K562 (cell line): ENCODE measurements at regions not wholly inside any gene's neighbourhood (a gene's known extent, or its start where the extent isn't known, plus 50 kb on each side); places are given as distances from the start of the nearest gene placed in this dataset.

Experiments used
- ATAC-seq: fragments of 200-7000 bp; cut with Tn5 transposase; 3 replicates; pipeline ENCODE4 v1.9.1; 2020; ENCODE audit warnings: moderate library complexity
- BruUV-seq: library from RNA; stranded (reverse); fragments of 400-500 nt; replicated peaks from 2 replicates; lab custom pipeline; 2021; lab: Mats Ljungman, UMichigan
- CTCF ChIA-PET: fragments of 300-600 bp; formaldehyde crosslinking; extraction: SDS; loops from one replicate; lab custom pipeline; 2021; ENCODE audit warnings: low intra/inter-chr PET ratio; lab: Yijun Ruan, JAX
- POLR2A ChIA-PET: fragments of 300-600, 350-650 bp; sonication (Branson Sonifier 250); formaldehyde crosslinking; extraction: SDS; loops from one replicate; lab custom pipeline; 2021; ENCODE audit warnings: antibody characterized with exemption, inconsistent platforms; lab: Yijun Ruan, JAX
- DNase-seq, 4 experiments: peaks; one replicate each; pipeline versions ENCODE4 v3.0.0 to v3.0.0-alpha.2; 2011 to 2018; ENCODE audit warnings: low spot score in 3 of 4, mixed read lengths in 3 of 4; ENCODE audit errors: extremely low read depth in 1 of 4
- FAIRE-seq: peaks from 2 replicates; lab custom pipeline; 2011; peaks lifted over from hg19 to GRCh38; lab: Jason Lieb, UNC
- H2AFZ ChIP-seq: 2 replicates; pipeline ENCODE4 v1.6.0; 2011; ENCODE audit warnings: low read depth, low read length, control low read depth, inconsistent platforms
- H3K27ac ChIP-seq: fragments of 200-600 bp; 3 replicates; pipeline ENCODE4 v1.8.0; 2011; ENCODE audit warnings: low read depth, mild to moderate bottlenecking, control low read depth, inconsistent platforms, low read length, moderate library complexity, mixed read lengths; ENCODE audit errors: extremely low read depth
- H3K27me3 ChIP-seq, 2 experiments: fragments of 300-600 bp in 1 of 2; 2 replicates in 1 of 2; 3 replicates in 1 of 2; pipeline versions ENCODE4 v1.6.0 to v1.8.0; 2011; ENCODE audit warnings: inconsistent platforms in 2 of 2, low read length in 2 of 2, mild to moderate bottlenecking in 1 of 2, mixed read lengths in 1 of 2, moderate library complexity in 1 of 2; ENCODE audit not compliant: control insufficient read depth in 2 of 2, insufficient read depth in 2 of 2
- H3K36me3 ChIP-seq: fragments of 300-600 bp; 3 replicates; pipeline ENCODE4 v1.8.0; 2011; ENCODE audit warnings: mild to moderate bottlenecking, low read length, inconsistent platforms; ENCODE audit not compliant: control insufficient read depth, insufficient read depth
- H3K4me1 ChIP-seq, 2 experiments: fragments of 200-600 bp in 1 of 2; replicated peaks in 1 of 2; 2 replicates in 1 of 2; 3 replicates in 1 of 2; pipeline versions ENCODE4 v1.5.1 to v1.8.0; 2011; ENCODE audit warnings: inconsistent platforms in 2 of 2, low read length in 2 of 2, mild to moderate bottlenecking in 1 of 2, mixed read lengths in 1 of 2, moderate library complexity in 1 of 2; ENCODE audit not compliant: control insufficient read depth in 2 of 2, insufficient read depth in 2 of 2
- H3K4me2 ChIP-seq: 2 replicates; pipeline ENCODE4 v1.6.1; 2011; ENCODE audit warnings: low read length, control low read depth, inconsistent platforms, mixed read lengths; ENCODE audit not compliant: insufficient read depth
- H3K4me3 ChIP-seq: fragments of 200-600 bp; sonication (generic), shearing (Covaris generic); 2 replicates; pipeline ENCODE4 v1.5.1; 2016; ENCODE audit warnings: control low read depth, inconsistent platforms
- H3K79me2 ChIP-seq: fragments of 200-600 bp; 3 replicates; pipeline ENCODE4 v1.8.0; 2011; ENCODE audit warnings: low read length, inconsistent platforms; ENCODE audit not compliant: control insufficient read depth, insufficient read depth
- H3K9ac ChIP-seq, 2 experiments: 2 replicates each; pipeline versions ENCODE4 v1.6.0 to v1.6.1; 2011; ENCODE audit warnings: low read depth in 2 of 2, low read length in 2 of 2, control low read depth in 1 of 2, inconsistent platforms in 1 of 2, mild to moderate bottlenecking in 1 of 2, mixed read lengths in 1 of 2; ENCODE audit not compliant: insufficient read depth in 1 of 2
- H3K9me1 ChIP-seq: one replicate; pipeline ENCODE4 v1.6.0; 2011; ENCODE audit warnings: inconsistent platforms, mild to moderate bottlenecking, low read length, moderate library complexity; ENCODE audit not compliant: control insufficient read depth, insufficient read depth
- H3K9me3 ChIP-seq: replicated peaks from 2 replicates; pipeline ENCODE4 v1.5.1; 2011; ENCODE audit warnings: low read depth, low read length, inconsistent platforms; ENCODE audit not compliant: control insufficient read depth, insufficient read depth
- H4K20me1 ChIP-seq: replicated peaks from 2 replicates; pipeline ENCODE4 v1.6.1; 2011; ENCODE audit warnings: low read length, inconsistent platforms, mixed read lengths; ENCODE audit not compliant: control insufficient read depth, insufficient read depth
- ASH1L ChIP-seq: fragments of 450-650 bp; IDR thresholded peaks from 2 replicates; pipeline ENCODE4 v1.6.1; 2018; ENCODE audit warnings: borderline replicate concordance, mild to moderate bottlenecking, low read depth; ENCODE audit not compliant: partially characterized antibody
- DPF2 ChIP-seq: fragments of 450-650 bp; IDR thresholded peaks from 2 replicates; pipeline ENCODE4 v1.6.1; 2016
- FOXA3 ChIP-seq, 2 experiments: fragments of 450-650 bp in 1 of 2; sonication (generic) in 1 of 2; formaldehyde crosslinking; IDR thresholded peaks in 1 of 2; conservative IDR thresholded peaks in 1 of 2; 2 replicates each; pipeline versions ENCODE4 v1.4.0 to v1.8.0; 2020 to 2022; ENCODE audit warnings: mild to moderate bottlenecking in 2 of 2, missing genetic modification reagents in 1 of 2
- FOXK2 ChIP-seq, 2 experiments: fragments of 450-650 bp; IDR thresholded peaks in 1 of 2; conservative IDR thresholded peaks in 1 of 2; 2 replicates each; pipeline ENCODE4 v1.6.1; 2016; ENCODE audit warnings: low read depth in 2 of 2, mild to moderate bottlenecking in 1 of 2
- FOXP4 ChIP-seq: sonication (generic); formaldehyde crosslinking; IDR thresholded peaks from 2 replicates; pipeline ENCODE4 v1.8.0; 2022; ENCODE audit warnings: mild to moderate bottlenecking, missing genetic modification reagents, borderline replicate concordance
- MITF ChIP-seq: IDR thresholded peaks from 2 replicates; pipeline ENCODE4 v1.6.1; 2014; ENCODE audit warnings: antibody characterized with exemption
- NBN ChIP-seq: fragments of 450-650 bp; IDR thresholded peaks from 2 replicates; pipeline ENCODE4 v1.6.1; 2016; ENCODE audit warnings: low read depth, mild to moderate bottlenecking
- NCOA6 ChIP-seq: fragments of 450-650 bp; IDR thresholded peaks from 2 replicates; pipeline ENCODE4 v1.6.1; 2017; ENCODE audit warnings: mild to moderate bottlenecking
- RBM34 ChIP-seq: fragments of 200-400 bp; formaldehyde crosslinking; IDR thresholded peaks from 2 replicates; pipeline ENCODE4 v1.6.1; 2018; ENCODE audit warnings: low read length, borderline replicate concordance; ENCODE audit not compliant: insufficient read depth
- SMAD3 ChIP-seq: fragments of 450-650 bp; formaldehyde crosslinking; conservative IDR thresholded peaks from 2 replicates; pipeline ENCODE4 v1.4.0; 2020; ENCODE audit warnings: mild to moderate bottlenecking
- TFAM ChIP-seq: fragments of 250-450 bp; sonication (Bioruptor Pico); conservative IDR thresholded peaks from 2 replicates; pipeline ENCODE4 v1.5.0; 2021; ENCODE audit warnings: mild to moderate bottlenecking, moderate library complexity
- U2AF2 ChIP-seq: fragments of 200-400 bp; formaldehyde crosslinking; optimal IDR thresholded peaks from 2 replicates; pipeline ENCODE3; 2017; ENCODE audit warnings: low read depth, mild to moderate bottlenecking, low read length
- ZC3H4 ChIP-seq: sonication (generic); formaldehyde crosslinking; IDR thresholded peaks from 2 replicates; pipeline ENCODE4 v1.9.0; 2021; ENCODE audit warnings: missing genetic modification reagents, borderline replicate concordance
- ZFP91 ChIP-seq: sonication (generic); formaldehyde crosslinking; IDR thresholded peaks from 2 replicates; pipeline ENCODE4 v1.8.0; 2022; ENCODE audit warnings: mild to moderate bottlenecking, missing genetic modification reagents
- ZNF134 ChIP-seq: fragments of 250-450 bp; sonication (Bioruptor Pico); conservative IDR thresholded peaks from 2 replicates; pipeline ENCODE4 v1.4.0; 2020
- WGBS: fragments of 100-300 bp; shearing (Covaris generic); methylation state at CpG from one replicate; pipeline ENCODE4 v1.1.6; 2016; ENCODE audit warnings: low coverage, mixed read lengths; ENCODE audit not compliant: insufficient coverage; ENCODE audit errors: missing lambda C conversion rate; 5-methylcytosine and 5-hydroxymethylcytosine counted together
- in situ Hi-C: fragments of 300-500 bp; cut with MboI; formaldehyde crosslinking; loops from 4 replicates; pipeline ENCODE4 v1.15.0; 2018; ENCODE audit warnings: inconsistent platforms, mixed read lengths
- intact Hi-C: fragments of 100-400 bp; cut with micrococcal nuclease; formaldehyde crosslinking; loops from 2 replicates; pipeline ENCODE4 v1.14.2; 2022

- Histone ChIP-seq H3K4me1 (no peaks in the 10 kb centered on the region), H3K27me3 (no peaks in the 10 kb centered on the region), H3K4me3 (no peak overlapping the region), H2AFZ (no peak overlapping the region), H3K27ac (no peak overlapping the region), H3K79me2 (no peaks in the 10 kb centered on the region), H3K9ac (no peak overlapping the region), H3K9me1 (no peaks in the 10 kb centered on the region)
- POLR2A ChIA-PET: no interaction called here
- CTCF ChIA-PET: no interaction called here
- FAIRE-seq: no peak
- DNase-seq: no peak
- no peak for ATAC-seq
- in situ Hi-C loops: no loop called here
- BruUV-seq: no TSS peak
- TF ChIP-seq TFAM (CRISPR knock-in tag): no peak
- TF ChIP-seq FOXP4 (CRISPR knock-in tag): no peak
- no peak for TF ChIP-seq FOXA3 (CRISPR knock-in tag; conservative IDR thresholded peaks at IDR 0.05 in 1 of 2, IDR thresholded peaks at IDR 0.05 in 1 of 2)
- TF ChIP-seq FOXK2 (conservative IDR thresholded peaks at IDR 0.05 in 1 of 2, IDR thresholded peaks at IDR 0.05 in 1 of 2; ENCODE audit: low read depth in 2 of 2): no peak
- TF ChIP-seq ZC3H4 (CRISPR knock-in tag): no peak
- TF ChIP-seq U2AF2: no peak
- TF ChIP-seq SMAD3 (CRISPR knock-in tag): no peak
- TF ChIP-seq DPF2: no peak
- TF ChIP-seq RBM34: no peak
- no peak for TF ChIP-seq ZFP91
- TF ChIP-seq ZNF134 (CRISPR knock-in tag): no peak
- TF ChIP-seq NCOA6: no peak
- no peak for TF ChIP-seq NBN
- no peak for TF ChIP-seq ASH1L
- TF ChIP-seq MITF: no peak
- TF ChIP-seq, all 486 proteins: peak for 0
- H4K20me1 ChIP-seq: no peaks in the 10 kb centered on the region
- WGBS: 23% methylated on average over 3 of the region's 3 CpGs
- no peaks in the 10 kb centered on the region for H3K9me3 ChIP-seq
- H3K36me3 ChIP-seq: 0 out of 3 replicates have a peak, but pooled peaks cover 3% of the 10 kb centered on the region
- H3K4me2 ChIP-seq: no peak overlapping the region
- intact Hi-C loops: no loop called here
These were observed 944.3 kb downstream of the NTRK3 start for GRCh38 chr15:87312221-87312620.
